K562 (cell line): ENCODE measurements at regions not wholly inside any gene's neighbourhood (a gene's known extent, or its start where the extent isn't known, plus 50 kb on each side); places are given as distances from the start of the nearest gene placed in this dataset.

ENCODE experiments used
- HDGF ChIP-seq: fragments of 450-650 bp; IDR thresholded peaks from 2 replicates; pipeline ENCODE4 v1.6.1; 2016
- NCOR1 ChIP-seq: fragments of 450-650 bp; IDR thresholded peaks from 2 replicates; pipeline ENCODE4 v1.6.1; 2016; ENCODE audit warnings: mild to moderate bottlenecking, moderate library complexity
- SMC3 ChIP-seq: conservative IDR thresholded peaks from 2 replicates; pipeline ENCODE4 v1.6.1; 2011; ENCODE audit warnings: low read depth, low read length, improper control_type of control experiment; ENCODE audit not compliant: insufficient read depth
- TF ChIP-seq, protein P1 (sequence below), 2 experiments: fragments of 450-650 bp; formaldehyde crosslinking in 1 of 2; IDR thresholded peaks; 2 replicates each; pipeline versions ENCODE4 v1.4.0 to v1.6.1; 2014 to 2020; ENCODE audit warnings: mild to moderate bottlenecking in 2 of 2, borderline replicate concordance in 1 of 2, low read depth in 1 of 2
- TF ChIP-seq, protein P2 (sequence below): fragments of 450-650 bp; formaldehyde crosslinking; IDR thresholded peaks from 2 replicates; pipeline ENCODE4 v1.4.0; 2020; ENCODE audit warnings: mild to moderate bottlenecking, moderate library complexity
- TF ChIP-seq, protein P3 (sequence below): fragments of 250-450 bp; sonication (Bioruptor Pico); IDR thresholded peaks from 2 replicates; pipeline ENCODE4 v1.4.0; 2020; ENCODE audit warnings: mild to moderate bottlenecking, moderate library complexity, borderline replicate concordance

DNA sequence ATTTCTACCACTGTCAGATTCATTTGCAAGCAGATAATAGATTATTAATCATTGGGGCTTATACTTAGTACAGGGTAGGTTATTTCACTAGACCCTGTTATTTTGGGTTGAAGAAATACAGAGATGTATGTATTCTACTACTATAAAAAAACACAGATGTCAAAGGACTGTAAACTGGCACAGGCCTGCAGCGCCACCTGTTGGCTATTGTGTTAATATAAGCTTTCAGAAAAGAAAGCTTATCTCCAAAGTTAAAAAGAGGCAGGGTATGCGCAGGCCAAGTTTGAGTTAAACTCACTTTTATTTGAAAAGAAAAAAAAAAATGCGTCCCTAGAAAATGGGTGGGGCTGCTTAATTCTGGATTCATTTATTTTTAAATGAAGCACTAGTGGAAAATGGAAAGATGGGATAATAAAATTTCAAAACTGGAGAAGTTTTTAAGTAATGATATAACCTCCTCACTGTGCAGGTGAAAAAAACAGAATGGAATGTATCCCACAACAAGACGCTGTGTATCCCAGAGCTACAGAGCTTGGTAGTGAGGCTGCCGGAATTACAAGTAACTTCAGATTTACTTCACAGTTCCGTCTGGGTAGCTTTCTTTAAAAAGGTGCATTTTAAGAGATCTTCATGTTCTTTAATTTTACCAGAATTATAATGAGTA lies 407.2 kb upstream of the TGFBR2 start (continued):
- TF ChIP-seq, protein P1, sequence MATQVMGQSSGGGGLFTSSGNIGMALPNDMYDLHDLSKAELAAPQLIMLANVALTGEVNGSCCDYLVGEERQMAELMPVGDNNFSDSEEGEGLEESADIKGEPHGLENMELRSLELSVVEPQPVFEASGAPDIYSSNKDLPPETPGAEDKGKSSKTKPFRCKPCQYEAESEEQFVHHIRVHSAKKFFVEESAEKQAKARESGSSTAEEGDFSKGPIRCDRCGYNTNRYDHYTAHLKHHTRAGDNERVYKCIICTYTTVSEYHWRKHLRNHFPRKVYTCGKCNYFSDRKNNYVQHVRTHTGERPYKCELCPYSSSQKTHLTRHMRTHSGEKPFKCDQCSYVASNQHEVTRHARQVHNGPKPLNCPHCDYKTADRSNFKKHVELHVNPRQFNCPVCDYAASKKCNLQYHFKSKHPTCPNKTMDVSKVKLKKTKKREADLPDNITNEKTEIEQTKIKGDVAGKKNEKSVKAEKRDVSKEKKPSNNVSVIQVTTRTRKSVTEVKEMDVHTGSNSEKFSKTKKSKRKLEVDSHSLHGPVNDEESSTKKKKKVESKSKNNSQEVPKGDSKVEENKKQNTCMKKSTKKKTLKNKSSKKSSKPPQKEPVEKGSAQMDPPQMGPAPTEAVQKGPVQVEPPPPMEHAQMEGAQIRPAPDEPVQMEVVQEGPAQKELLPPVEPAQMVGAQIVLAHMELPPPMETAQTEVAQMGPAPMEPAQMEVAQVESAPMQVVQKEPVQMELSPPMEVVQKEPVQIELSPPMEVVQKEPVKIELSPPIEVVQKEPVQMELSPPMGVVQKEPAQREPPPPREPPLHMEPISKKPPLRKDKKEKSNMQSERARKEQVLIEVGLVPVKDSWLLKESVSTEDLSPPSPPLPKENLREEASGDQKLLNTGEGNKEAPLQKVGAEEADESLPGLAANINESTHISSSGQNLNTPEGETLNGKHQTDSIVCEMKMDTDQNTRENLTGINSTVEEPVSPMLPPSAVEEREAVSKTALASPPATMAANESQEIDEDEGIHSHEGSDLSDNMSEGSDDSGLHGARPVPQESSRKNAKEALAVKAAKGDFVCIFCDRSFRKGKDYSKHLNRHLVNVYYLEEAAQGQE (IDR thresholded peaks at IDR 0.05; ENCODE audit: borderline replicate concordance): peak; percentile 55; the same call in 1 of the 2 replicates
- TF ChIP-seq, protein P1 (CRISPR knock-in tag; IDR thresholded peaks at IDR 0.05; ENCODE audit: low read depth): no peak
- TF ChIP-seq, protein P2, sequence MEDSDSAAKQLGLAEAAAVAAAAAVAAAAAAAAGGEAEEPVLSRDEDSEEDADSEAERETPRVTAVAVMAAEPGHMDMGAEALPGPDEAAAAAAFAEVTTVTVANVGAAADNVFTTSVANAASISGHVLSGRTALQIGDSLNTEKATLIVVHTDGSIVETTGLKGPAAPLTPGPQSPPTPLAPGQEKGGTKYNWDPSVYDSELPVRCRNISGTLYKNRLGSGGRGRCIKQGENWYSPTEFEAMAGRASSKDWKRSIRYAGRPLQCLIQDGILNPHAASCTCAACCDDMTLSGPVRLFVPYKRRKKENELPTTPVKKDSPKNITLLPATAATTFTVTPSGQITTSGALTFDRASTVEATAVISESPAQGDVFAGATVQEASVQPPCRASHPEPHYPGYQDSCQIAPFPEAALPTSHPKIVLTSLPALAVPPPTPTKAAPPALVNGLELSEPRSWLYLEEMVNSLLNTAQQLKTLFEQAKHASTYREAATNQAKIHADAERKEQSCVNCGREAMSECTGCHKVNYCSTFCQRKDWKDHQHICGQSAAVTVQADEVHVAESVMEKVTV (CRISPR knock-in tag): peak; percentile 45; the same call in 1 of the 2 replicates
- TF ChIP-seq, protein P3, sequence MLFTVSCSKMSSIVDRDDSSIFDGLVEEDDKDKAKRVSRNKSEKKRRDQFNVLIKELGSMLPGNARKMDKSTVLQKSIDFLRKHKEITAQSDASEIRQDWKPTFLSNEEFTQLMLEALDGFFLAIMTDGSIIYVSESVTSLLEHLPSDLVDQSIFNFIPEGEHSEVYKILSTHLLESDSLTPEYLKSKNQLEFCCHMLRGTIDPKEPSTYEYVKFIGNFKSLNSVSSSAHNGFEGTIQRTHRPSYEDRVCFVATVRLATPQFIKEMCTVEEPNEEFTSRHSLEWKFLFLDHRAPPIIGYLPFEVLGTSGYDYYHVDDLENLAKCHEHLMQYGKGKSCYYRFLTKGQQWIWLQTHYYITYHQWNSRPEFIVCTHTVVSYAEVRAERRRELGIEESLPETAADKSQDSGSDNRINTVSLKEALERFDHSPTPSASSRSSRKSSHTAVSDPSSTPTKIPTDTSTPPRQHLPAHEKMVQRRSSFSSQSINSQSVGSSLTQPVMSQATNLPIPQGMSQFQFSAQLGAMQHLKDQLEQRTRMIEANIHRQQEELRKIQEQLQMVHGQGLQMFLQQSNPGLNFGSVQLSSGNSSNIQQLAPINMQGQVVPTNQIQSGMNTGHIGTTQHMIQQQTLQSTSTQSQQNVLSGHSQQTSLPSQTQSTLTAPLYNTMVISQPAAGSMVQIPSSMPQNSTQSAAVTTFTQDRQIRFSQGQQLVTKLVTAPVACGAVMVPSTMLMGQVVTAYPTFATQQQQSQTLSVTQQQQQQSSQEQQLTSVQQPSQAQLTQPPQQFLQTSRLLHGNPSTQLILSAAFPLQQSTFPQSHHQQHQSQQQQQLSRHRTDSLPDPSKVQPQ (CRISPR knock-in tag): no peak
- TF ChIP-seq SMC3: 0 out of 2 replicates have a peak, but pooled peaks have one; percentile 30
- TF ChIP-seq NCOR1: no peak
- no peak for TF ChIP-seq HDGF
